ENCODE measurements at regions not wholly inside any gene's neighbourhood (a gene's known extent, or its start where the extent isn't known, plus 50 kb on each side); places are given as distances from the start of the nearest gene placed in this dataset.

- TF ChIP-seq SP1 (IDR thresholded peaks at IDR 0.05), result no peak
- TF ChIP-seq ELF4 (IDR thresholded peaks at IDR 0.05), result no peak
- no peak for TF ChIP-seq HDGF (IDR thresholded peaks at IDR 0.05; ENCODE audit: borderline replicate concordance)
- TF ChIP-seq TARDBP (IDR thresholded peaks at IDR 0.05), result no peak
- no peak for TF ChIP-seq PKNOX1 (IDR thresholded peaks at IDR 0.05)
- no peak for TF ChIP-seq CTBP1 (IDR thresholded peaks at IDR 0.05; ENCODE audit: borderline replicate concordance)
- TF ChIP-seq ARNT (IDR thresholded peaks at IDR 0.05), result no peak
- TF ChIP-seq LEF1 (IDR thresholded peaks at IDR 0.05; ENCODE audit: borderline replicate concordance), result no peak
- no peak for TF ChIP-seq FOXM1 (IDR thresholded peaks at IDR 0.05; ENCODE audit: borderline replicate concordance)
- no peak for TF ChIP-seq L3MBTL2 (conservative IDR thresholded peaks at IDR 0.05)
- CTCF ChIA-PET, result interaction anchor here (1.2 kb wide), 1 partner anchor 14 kb away, joined by 5 read pairs; no protein-coding TSS in a partner anchor
- DNase-seq (ENCODE audit: extremely low spot score), result no peak
- POLR2A ChIA-PET, result no interaction called here
Measured at GRCh38 chr10:107277591-107277990, 113.1 kb upstream of the SORCS1 start.

- DNase-seq (ENCODE audit: extremely low spot score), result no peak
- ChIA-PET CTCF (no interaction called here), POLR2A (no interaction called here)
- no peak for TF ChIP-seq FOXA1 (IDR thresholded peaks at IDR 0.05)
- no peak for TF ChIP-seq PKNOX1 (IDR thresholded peaks at IDR 0.05)
Measured at GRCh38 chr10:107275806-107276205, 111.3 kb upstream of the SORCS1 start.

- TF ChIP-seq LEF1 (IDR thresholded peaks at IDR 0.05; ENCODE audit: borderline replicate concordance) (no peak), NFRKB (IDR thresholded peaks at IDR 0.05) (no peak), ELF4 (IDR thresholded peaks at IDR 0.05) (no peak), SP1 (IDR thresholded peaks at IDR 0.05) (no peak), L3MBTL2 (conservative IDR thresholded peaks at IDR 0.05) (no peak), FOXA1 (IDR thresholded peaks at IDR 0.05) (no peak), FOXM1 (IDR thresholded peaks at IDR 0.05; ENCODE audit: borderline replicate concordance) (no peak), SUZ12 (IDR thresholded peaks at IDR 0.05) (no peak), ARNT (IDR thresholded peaks at IDR 0.05) (no peak), ZNF384 (IDR thresholded peaks at IDR 0.05) (no peak), HDGF (IDR thresholded peaks at IDR 0.05; ENCODE audit: borderline replicate concordance) (no peak), FOXK2 (IDR thresholded peaks at IDR 0.05) (no peak), BHLHE40 (IDR thresholded peaks at IDR 0.05; ENCODE audit: borderline replicate concordance) (no peak), CTBP1 (IDR thresholded peaks at IDR 0.05; ENCODE audit: borderline replicate concordance) (no peak), PKNOX1 (IDR thresholded peaks at IDR 0.05) (no peak), TARDBP (IDR thresholded peaks at IDR 0.05) (no peak)
- DNase-seq (ENCODE audit: extremely low spot score), result no peak
- ChIA-PET CTCF (interaction anchor here (0.8 kb wide), 1 partner anchor 99 kb away, joined by 4 read pairs; no protein-coding TSS in a partner anchor), POLR2A (no interaction called here)
Measured at GRCh38 chr10:107269626-107270025, 105.1 kb upstream of the SORCS1 start.

- TF ChIP-seq CTBP1 (IDR thresholded peaks at IDR 0.05; ENCODE audit: borderline replicate concordance) (no peak), FOXK2 (IDR thresholded peaks at IDR 0.05) (no peak), SUZ12 (IDR thresholded peaks at IDR 0.05) (no peak), ELF4 (IDR thresholded peaks at IDR 0.05) (no peak), LEF1 (IDR thresholded peaks at IDR 0.05; ENCODE audit: borderline replicate concordance) (no peak), FOXM1 (IDR thresholded peaks at IDR 0.05; ENCODE audit: borderline replicate concordance) (no peak), ZNF384 (IDR thresholded peaks at IDR 0.05) (peak; percentile 62; the same call in 1 of the 2 replicates)
- peak; percentile 56 for DNase-seq (ENCODE audit: extremely low spot score)
- ChIA-PET CTCF (interaction anchor here (0.7 to 1.3 kb wide), 3 partner anchors 13 to 66 kb away, joined by 3 to 5 read pairs (median 3); no protein-coding TSS in a partner anchor), POLR2A (no interaction called here)
Measured at GRCh38 chr10:107264742-107265141, 100.2 kb upstream of the SORCS1 start.

DNA sequence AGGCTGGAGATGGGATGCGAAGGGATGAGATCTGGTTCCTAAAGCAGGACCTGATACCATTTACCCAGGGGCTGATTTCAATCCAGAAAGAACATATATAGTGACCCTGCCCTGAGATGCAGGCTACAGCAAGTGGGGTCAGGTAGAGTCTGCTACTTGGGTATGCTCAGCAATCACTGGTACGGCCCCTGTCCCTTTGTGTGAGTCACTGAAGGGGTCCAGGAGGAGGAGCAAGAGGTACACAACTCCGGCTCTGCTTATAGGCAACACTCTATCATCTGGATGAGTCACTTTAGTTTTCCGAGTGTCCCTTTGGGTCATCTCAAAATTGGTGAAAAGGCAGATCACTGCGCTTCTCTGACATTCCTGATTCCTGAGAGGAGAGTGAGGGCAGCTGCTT, 79.6 kb upstream of the SORCS1 start:
- TF ChIP-seq ARNT (IDR thresholded peaks at IDR 0.05), result no peak
- TF ChIP-seq NFRKB (IDR thresholded peaks at IDR 0.05), result no peak
- TF ChIP-seq CTBP1 (IDR thresholded peaks at IDR 0.05; ENCODE audit: borderline replicate concordance), result no peak
- no peak for TF ChIP-seq HDGF (IDR thresholded peaks at IDR 0.05; ENCODE audit: borderline replicate concordance)
- no peak for TF ChIP-seq ZNF384 (IDR thresholded peaks at IDR 0.05)
- TF ChIP-seq ELF4 (IDR thresholded peaks at IDR 0.05), result no peak
- no peak for TF ChIP-seq L3MBTL2 (conservative IDR thresholded peaks at IDR 0.05)
- TF ChIP-seq FOXM1 (IDR thresholded peaks at IDR 0.05; ENCODE audit: borderline replicate concordance), result no peak
- no peak for TF ChIP-seq SUZ12 (IDR thresholded peaks at IDR 0.05)
- no peak for TF ChIP-seq LEF1 (IDR thresholded peaks at IDR 0.05; ENCODE audit: borderline replicate concordance)
- no peak for TF ChIP-seq FOXK2 (IDR thresholded peaks at IDR 0.05)
- POLR2A ChIA-PET, result no interaction called here
- CTCF ChIA-PET, result no interaction called here
- no peak for DNase-seq (ENCODE audit: extremely low spot score)

DNA sequence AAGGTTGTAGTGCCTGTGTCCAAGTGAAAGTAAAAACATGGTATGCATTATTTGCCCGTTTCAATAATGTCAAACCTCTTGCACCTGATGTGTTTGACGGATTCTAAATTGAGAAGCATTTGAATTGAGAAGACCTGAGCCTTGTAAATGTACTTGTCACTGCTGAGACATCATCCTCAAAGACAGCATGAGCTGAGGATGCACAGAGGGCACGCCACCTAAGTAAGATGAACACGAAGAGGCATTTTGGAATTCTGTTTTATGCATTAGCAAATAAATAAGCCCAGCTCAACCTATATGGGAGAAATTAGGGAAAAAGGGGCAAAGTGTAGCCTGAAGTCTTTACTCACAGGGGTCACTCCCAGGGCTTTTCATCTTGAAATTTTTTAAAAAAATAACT, 73.8 kb upstream of the SORCS1 start:
- no peak for DNase-seq (ENCODE audit: extremely low spot score)
- CTCF ChIA-PET, result no interaction called here

More for the DNA sequence above, 73.8 kb upstream of the SORCS1 start:
- no peak for TF ChIP-seq SUZ12 (IDR thresholded peaks at IDR 0.05)
- TF ChIP-seq HDGF (IDR thresholded peaks at IDR 0.05; ENCODE audit: borderline replicate concordance), result no peak
- no peak for TF ChIP-seq ARNT (IDR thresholded peaks at IDR 0.05)
- TF ChIP-seq FOXK2 (IDR thresholded peaks at IDR 0.05), result no peak
- TF ChIP-seq BHLHE40 (IDR thresholded peaks at IDR 0.05; ENCODE audit: borderline replicate concordance), result no peak
- TF ChIP-seq PKNOX1 (IDR thresholded peaks at IDR 0.05), result no peak
- TF ChIP-seq SP1 (IDR thresholded peaks at IDR 0.05), result no peak
- TF ChIP-seq TARDBP (IDR thresholded peaks at IDR 0.05), result no peak
- TF ChIP-seq ZNF384 (IDR thresholded peaks at IDR 0.05), result no peak
- TF ChIP-seq NFRKB (IDR thresholded peaks at IDR 0.05), result no peak
- TF ChIP-seq FOXM1 (IDR thresholded peaks at IDR 0.05; ENCODE audit: borderline replicate concordance), result no peak
- POLR2A ChIA-PET, result no interaction called here

All from HEK293T (cell line).